Astrocyte of the spinal cord (primary cell): ENCODE measurements at regions not wholly inside any gene's neighbourhood (a gene's known extent, or its start where the extent isn't known, plus 50 kb on each side); places are given as distances from the start of the nearest gene placed in this dataset.
"Not testable (repeated sequence)": the region's sequence is repeated elsewhere in the genome, so short reads cannot be mapped to it uniquely, and the experiment has no call there.

Experiments used
- DNase-seq: peaks from one replicate; pipeline ENCODE4 v3.0.0; 2011; ENCODE audit warnings: low read depth, low spot score
- H3K4me3 ChIP-seq: 2 replicates; pipeline ENCODE4 v1.5.1; 2011; ENCODE audit warnings: low read depth, mild to moderate bottlenecking, low read length, moderate library complexity
- in situ Hi-C: cut with HindIII; loops from 2 replicates; pipeline ENCODE4 v1.10.0; 2017; ENCODE audit warnings: low sequenced_read_pairs

- H3K4me3 ChIP-seq, in situ Hi-C loops, DNase-seq: not testable (repeated sequence)
These were observed 196.2 kb downstream of the OTOP1 start for GRCh38 chr4:4030509-4030908.

GRCh38 chr4:4031446-4032135, 195.1 kb downstream of the OTOP1 start:
- DNase-seq, H3K4me3 ChIP-seq, in situ Hi-C loops: not testable (repeated sequence)

- H3K4me3 ChIP-seq, DNase-seq, in situ Hi-C loops: not testable (repeated sequence)
These were observed 194.4 kb downstream of the OTOP1 start for GRCh38 chr4:4032364-4032763.

GRCh38 chr4:4032801-4033605, 193.7 kb downstream of the OTOP1 start:
- H3K4me3 ChIP-seq, DNase-seq, in situ Hi-C loops: not testable (repeated sequence)

DNA sequence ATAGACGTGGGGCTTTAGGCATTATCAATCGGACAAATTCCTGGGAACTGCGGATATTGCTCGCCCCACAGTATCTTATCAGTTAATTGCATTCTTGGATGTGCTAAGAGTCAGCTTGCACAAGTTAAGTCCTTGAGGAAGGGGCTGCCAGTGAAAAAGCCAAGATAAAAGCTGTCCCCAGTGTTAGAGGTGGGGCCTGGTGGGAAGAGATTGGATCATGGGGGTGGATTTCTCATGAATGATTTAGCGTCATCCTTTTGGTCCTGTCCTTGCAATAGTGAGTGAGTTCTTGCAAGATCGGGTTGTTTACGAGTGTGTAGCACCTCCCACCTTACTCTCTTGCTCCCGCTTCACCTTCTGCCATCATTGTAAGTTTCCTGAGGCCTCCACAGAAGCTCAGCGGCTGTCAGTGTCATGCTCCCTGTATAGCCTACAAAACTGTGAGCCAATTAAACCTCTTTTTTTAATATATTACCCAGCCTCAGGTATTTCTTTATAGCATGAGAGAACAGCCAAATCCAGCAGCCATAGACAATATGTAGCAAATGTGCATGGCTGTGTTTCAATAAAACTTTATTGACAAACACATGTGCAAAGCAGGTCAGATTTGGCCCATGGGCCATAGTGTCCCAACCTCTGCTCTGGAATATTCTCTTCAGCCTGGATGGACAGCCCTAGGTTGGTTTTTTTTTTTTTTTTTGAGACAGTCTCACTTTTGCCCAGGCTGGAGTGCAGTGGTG, 189.2 kb downstream of the OTOP1 start:
- H3K4me3 ChIP-seq, in situ Hi-C loops, DNase-seq: not testable (repeated sequence)

DNA sequence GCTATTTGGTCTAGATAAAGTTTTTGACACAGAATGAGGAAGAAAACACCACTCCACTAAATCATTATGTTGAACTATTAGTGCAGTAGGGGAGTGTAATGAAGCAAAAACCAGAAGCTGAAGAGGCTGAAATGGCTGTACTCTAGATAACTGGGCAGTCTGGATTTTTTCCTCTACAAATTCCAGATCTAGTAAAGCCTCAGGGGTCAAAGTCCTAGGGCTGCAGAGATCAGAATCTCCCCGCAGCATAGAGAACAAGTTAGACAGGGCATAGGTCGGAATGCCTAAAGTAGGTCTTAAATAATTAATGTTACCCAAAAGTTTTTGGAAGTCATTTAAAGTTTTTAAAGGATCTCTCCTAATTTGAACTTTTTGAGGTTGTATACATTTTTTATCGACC, 180.9 kb downstream of the OTOP1 start:
- in situ Hi-C loops, H3K4me3 ChIP-seq, DNase-seq: not testable (repeated sequence)

DNA sequence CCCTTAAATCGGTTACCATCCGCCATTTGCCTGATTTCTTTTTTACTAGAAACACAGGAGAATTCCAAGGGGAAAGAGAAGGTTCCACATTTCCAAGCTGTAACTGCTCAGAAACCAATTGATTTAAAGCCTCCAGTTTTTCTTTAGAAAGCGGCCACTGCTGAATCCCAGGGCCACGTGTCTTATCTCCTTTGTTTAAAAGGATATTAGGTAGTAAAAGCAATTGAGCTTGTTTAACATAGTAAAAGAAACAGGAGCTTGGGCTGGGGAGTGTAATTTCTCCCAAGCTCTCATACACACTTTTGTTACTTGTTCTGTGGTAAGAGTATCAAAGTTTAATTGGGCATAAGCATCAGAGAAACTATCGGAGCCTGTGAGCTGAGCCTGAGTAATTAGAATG, 180.0 kb downstream of the OTOP1 start:
- DNase-seq, H3K4me3 ChIP-seq, in situ Hi-C loops: not testable (repeated sequence)

GRCh38 chr4:4047202-4047601, 179.5 kb downstream of the OTOP1 start:
- DNase-seq, in situ Hi-C loops: not testable (repeated sequence)

GRCh38 chr4:4048227-4048626, 178.5 kb downstream of the OTOP1 start:
- DNase-seq, H3K4me3 ChIP-seq, in situ Hi-C loops: not testable (repeated sequence)

More at GRCh38 chr4:4047202-4047601, 179.5 kb downstream of the OTOP1 start:
- not testable (repeated sequence) for H3K4me3 ChIP-seq

- H3K4me3 ChIP-seq, in situ Hi-C loops, DNase-seq: not testable (repeated sequence)
These were observed 175.9 kb downstream of the OTOP1 start for GRCh38 chr4:4050781-4051180.

GRCh38 chr4:4052933-4053332, 173.8 kb downstream of the OTOP1 start:
- DNase-seq: peak; percentile 0
- H3K4me3 ChIP-seq, in situ Hi-C loops: not testable (repeated sequence)

DNA sequence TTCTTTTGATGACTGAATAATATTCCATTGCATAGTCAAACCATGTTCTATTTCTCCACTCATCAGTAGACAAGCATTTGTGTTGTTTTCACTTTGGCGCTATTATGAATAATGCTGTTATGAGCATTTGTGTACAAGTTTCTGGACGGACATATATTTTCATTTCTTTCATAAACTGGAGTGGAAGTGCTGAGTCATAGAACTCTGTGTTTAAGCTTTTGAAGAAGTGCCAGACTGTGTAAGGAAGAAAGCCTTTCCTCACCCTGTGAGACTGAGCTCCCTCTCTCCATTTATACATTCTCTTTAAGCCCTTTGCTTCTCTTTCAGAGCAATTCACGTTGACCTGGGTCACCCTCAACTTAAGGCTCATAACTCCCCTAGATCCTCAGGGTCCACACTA, 169.5 kb downstream of the OTOP1 start:
- H3K4me3 ChIP-seq, DNase-seq, in situ Hi-C loops: not testable (repeated sequence)

DNA sequence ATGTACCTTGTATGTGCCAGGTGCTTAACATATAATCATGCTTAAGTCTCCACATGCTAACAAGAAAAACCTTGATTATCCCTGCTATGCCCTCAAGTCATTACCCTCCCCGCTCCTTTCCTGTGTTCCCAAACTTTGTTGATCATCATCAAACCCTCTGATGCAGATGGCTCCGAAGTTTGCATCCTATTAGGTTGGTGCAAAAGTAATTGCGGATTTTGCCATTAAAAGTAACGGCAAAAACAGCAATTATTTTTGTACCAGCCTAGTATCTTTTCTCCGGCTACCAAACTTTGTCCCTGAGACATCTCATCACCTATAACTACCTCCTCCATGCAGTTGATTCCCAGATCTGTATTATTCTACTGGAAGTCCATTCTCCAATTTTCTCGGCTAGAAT, 142.6 kb downstream of the OTOP1 start:
- DNase-seq, in situ Hi-C loops, H3K4me3 ChIP-seq: not testable (repeated sequence)

DNA sequence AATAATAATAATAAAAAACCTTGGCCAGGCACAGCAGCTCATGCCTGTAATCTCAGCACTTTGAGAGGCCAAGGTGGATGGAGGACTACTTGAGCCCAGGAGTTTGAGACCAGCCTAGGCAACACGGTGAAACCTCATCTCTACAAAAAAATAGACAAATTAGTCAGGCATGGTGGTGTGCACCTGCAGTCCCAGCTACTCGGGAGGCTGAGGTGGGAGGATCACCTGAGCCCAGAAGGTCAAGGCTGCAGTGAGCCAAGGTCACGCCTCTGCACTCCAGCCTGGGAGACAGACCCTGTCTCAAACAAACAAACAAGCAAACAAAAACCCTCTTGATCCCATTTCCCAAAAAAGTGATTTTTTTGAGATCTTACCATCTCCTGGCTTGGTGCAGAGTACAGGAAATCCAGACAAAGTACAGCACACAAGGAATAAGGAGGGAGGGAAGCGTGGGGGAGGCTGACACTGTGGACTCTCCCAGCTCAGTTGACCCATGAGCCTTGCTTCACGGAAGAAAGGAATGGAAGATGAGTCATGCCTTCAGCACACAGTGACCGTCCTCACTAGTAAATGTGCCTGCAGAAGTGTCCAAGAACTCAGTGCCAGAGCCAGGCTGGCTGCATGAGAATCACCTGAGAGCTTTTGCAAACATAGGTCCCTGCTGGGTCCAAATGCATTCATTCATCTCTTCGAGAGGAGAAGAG, 136.9 kb downstream of the OTOP1 start:
- DNase-seq, H3K4me3 ChIP-seq, in situ Hi-C loops: not testable (repeated sequence)

- DNase-seq, H3K4me3 ChIP-seq, in situ Hi-C loops: not testable (repeated sequence)
These were observed 136.0 kb downstream of the OTOP1 start for GRCh38 chr4:4090720-4091119.

GRCh38 chr4:4092159-4092558, 134.6 kb downstream of the OTOP1 start:
- H3K4me3 ChIP-seq, in situ Hi-C loops, DNase-seq: not testable (repeated sequence)

DNA sequence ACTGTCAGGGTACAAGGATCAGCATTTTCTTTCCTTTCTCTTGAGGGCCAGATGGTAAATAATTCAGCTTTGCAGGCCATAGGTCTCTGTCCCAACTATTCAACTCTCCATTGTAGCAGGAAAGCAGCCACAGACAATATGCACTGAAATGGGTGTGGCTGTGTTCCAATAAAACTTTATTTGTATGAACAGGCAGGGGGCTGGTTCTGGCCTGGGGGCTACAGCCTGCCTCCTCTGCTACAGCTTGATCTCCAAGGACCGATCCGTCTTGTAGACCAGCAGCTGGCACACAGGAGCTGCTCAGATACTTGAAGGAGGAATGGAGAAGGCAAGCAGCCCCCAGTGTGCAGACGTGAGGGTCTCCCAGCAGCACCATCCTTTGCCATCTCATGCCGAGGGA, 127.1 kb downstream of the OTOP1 start:
- H3K4me3 ChIP-seq, DNase-seq, in situ Hi-C loops: not testable (repeated sequence)
